HCT116 (cell line): ENCODE measurements at regions not wholly inside any gene's neighbourhood (a gene's known extent, or its start where the extent isn't known, plus 50 kb on each side); places are given as distances from the start of the nearest gene placed in this dataset.
A peak's percentile ranks its signal among the peaks of the same experiment; 100 is the strongest.

Experiments used
- ATAC-seq: fragments of 200-7000 bp; cut with Tn5 transposase; 2 replicates; pipeline ENCODE4 v1.9.1; 2020; ENCODE audit warnings: mild to moderate bottlenecking, moderate library complexity
- BruUV-seq: library from RNA; stranded (reverse); fragments of 400-500 nt; replicated peaks from 2 replicates; lab custom pipeline; 2021; lab: Mats Ljungman, UMichigan
- CTCF ChIA-PET: fragments of 300-600 bp; sonication (Branson Sonifier 250); formaldehyde crosslinking; loops from one replicate; lab custom pipeline; 2021; ENCODE audit warnings: antibody characterized with exemption; lab: Charles Lee
- POLR2A ChIA-PET: fragments of 300-600, 350-600 bp; sonication (Branson Sonifier 250); formaldehyde crosslinking; loops from one replicate; lab custom pipeline; 2021; ENCODE audit warnings: antibody characterized with exemption; lab: Charles Lee
- RAD21 ChIA-PET, 2 experiments: fragments of 300-600 bp; sonication (Branson Sonifier 250); formaldehyde crosslinking; loops; one replicate each; lab custom pipeline; 2023; ENCODE audit warnings: low total read pairs in 2 of 2; ENCODE audit not compliant: uncharacterized antibody in 2 of 2, unreplicated experiment in 2 of 2, low non-redundant PET in 1 of 2; lab: Charles Lee
- DNase-seq: peaks from one replicate; pipeline ENCODE4 v3.0.0-alpha.2; 2010; ENCODE audit warnings: low read depth, low spot score
- H2AFZ ChIP-seq: fragments of 200-600 bp; shearing (Covaris generic), sonication (generic); 2 replicates; pipeline ENCODE4 v1.6.1; 2017; ENCODE audit warnings: low read depth, mixed run types, mixed read lengths, antibody characterized with exemption, low read length; ENCODE audit not compliant: poor library complexity, severe bottlenecking
- H3K27ac ChIP-seq: 2 replicates; pipeline ENCODE4 v1.5.1; 2012; ENCODE audit warnings: low read depth, low read length
- H3K27me3 ChIP-seq: fragments of 200-600 bp; sonication (generic); 2 replicates; pipeline ENCODE4 v1.6.1; 2016; ENCODE audit warnings: mixed run types, low read length, mixed read lengths; ENCODE audit not compliant: insufficient read depth
- H3K36me3 ChIP-seq, 2 experiments: fragments of 200-500 bp in 1 of 2; fragments of 200-600 bp in 1 of 2; sonication (Bioruptor generic) in 1 of 2; sonication (generic) in 1 of 2; 2 replicates each; pipeline versions ENCODE4 v1.5.1 to v1.6.1; 2014 to 2016; ENCODE audit warnings: low read length in 2 of 2, inconsistent platforms in 1 of 2, mixed read lengths in 1 of 2, mixed run types in 1 of 2; ENCODE audit not compliant: insufficient read depth in 2 of 2, control insufficient read depth in 1 of 2
- H3K4me1 ChIP-seq, 2 experiments: fragments of 200-600 bp in 1 of 2; sonication (generic) in 1 of 2; 2 replicates each; pipeline versions ENCODE4 v1.5.1 to v1.6.1; 2012 to 2017; ENCODE audit warnings: low read length in 2 of 2, inconsistent platforms in 1 of 2, mild to moderate bottlenecking in 1 of 2, mixed read lengths in 1 of 2, mixed run types in 1 of 2, moderate library complexity in 1 of 2; ENCODE audit not compliant: insufficient read depth in 2 of 2, control insufficient read depth in 1 of 2
- H3K4me2 ChIP-seq: fragments of 200-600 bp; sonication (generic); 2 replicates; pipeline ENCODE4 v1.6.1; 2017; ENCODE audit warnings: mixed run types, low read length, mixed read lengths
- H3K4me3 ChIP-seq, 2 experiments: fragments of 200-600 bp in 1 of 2; sonication (generic) in 1 of 2; replicated peaks in 1 of 2; 2 replicates each; pipeline ENCODE4 v1.5.1; 2011 to 2016; ENCODE audit warnings: low read length in 2 of 2, control low read depth in 1 of 2, low read depth in 1 of 2, mild to moderate bottlenecking in 1 of 2, mixed read lengths in 1 of 2, mixed run types in 1 of 2
- H3K79me2 ChIP-seq: fragments of 200-600 bp; sonication (generic); 2 replicates; pipeline ENCODE4 v1.6.1; 2017; ENCODE audit warnings: mild to moderate bottlenecking, mixed run types, low read length, moderate library complexity, mixed read lengths; ENCODE audit not compliant: insufficient read depth
- H3K9ac ChIP-seq: fragments of 200-600 bp; sonication (generic); 2 replicates; pipeline ENCODE4 v1.6.1; 2016; ENCODE audit warnings: low read length, mixed read lengths
- H3K9me2 ChIP-seq: fragments of 200-600 bp; sonication (generic), shearing (Covaris generic); 2 replicates; pipeline ENCODE4 v1.6.1; 2017; ENCODE audit warnings: mixed run types, mild to moderate bottlenecking, moderate library complexity; ENCODE audit not compliant: insufficient read depth
- H3K9me3 ChIP-seq, 2 experiments: fragments of 200-500 bp in 1 of 2; fragments of 200-600 bp in 1 of 2; sonication (Bioruptor generic) in 1 of 2; sonication (generic) in 1 of 2; 2 replicates each; pipeline ENCODE4 v1.6.1; 2014 to 2017; ENCODE audit warnings: low read length in 2 of 2, mixed read lengths in 2 of 2, inconsistent platforms in 1 of 2, low read depth in 1 of 2, mild to moderate bottlenecking in 1 of 2, mixed run types in 1 of 2, moderate library complexity in 1 of 2; ENCODE audit not compliant: control insufficient read depth in 1 of 2, insufficient read depth in 1 of 2
- H4K20me1 ChIP-seq: fragments of 200-600 bp; sonication (generic), shearing (Covaris generic); 2 replicates; pipeline ENCODE4 v1.6.1; 2017; ENCODE audit warnings: mixed run types, mild to moderate bottlenecking, moderate library complexity; ENCODE audit not compliant: insufficient read depth
- EGR1 ChIP-seq: IDR thresholded peaks from 2 replicates; pipeline ENCODE4 v1.6.1; 2012; ENCODE audit warnings: low read depth
- EZH2phosphoT487 ChIP-seq: fragments of 200-600 bp; IDR thresholded peaks from 2 replicates; pipeline ENCODE4 v1.6.1; 2018; ENCODE audit warnings: antibody characterized with exemption, borderline replicate concordance
- FOSL1 ChIP-seq: IDR thresholded peaks from 2 replicates; pipeline ENCODE4 v1.6.1; 2012; ENCODE audit warnings: low read depth
- JUND ChIP-seq: IDR thresholded peaks from 2 replicates; pipeline ENCODE4 v1.6.1; 2012
- POLR2AphosphoS5 ChIP-seq: IDR thresholded peaks from 2 replicates; pipeline ENCODE4 v1.6.1; 2011; ENCODE audit warnings: mild to moderate bottlenecking, low read depth, low read length, moderate library complexity
- SP1 ChIP-seq: IDR thresholded peaks from 2 replicates; pipeline ENCODE4 v1.6.1; 2012; ENCODE audit warnings: low read depth
- TCF7L2 ChIP-seq: IDR thresholded peaks from 2 replicates; pipeline ENCODE4 v1.7.0; 2011; ENCODE audit warnings: borderline replicate concordance, inconsistent platforms; ENCODE audit not compliant: insufficient read depth, insufficient read length; ENCODE audit errors: extremely low read depth
- YY1 ChIP-seq: IDR thresholded peaks from 2 replicates; pipeline ENCODE4 v1.6.1; 2011; ENCODE audit warnings: low read length, low read depth, moderate library complexity, mild to moderate bottlenecking; ENCODE audit not compliant: insufficient replicate concordance; ENCODE audit errors: extremely low read depth
- intact Hi-C: fragments of 100-400 bp; cut with micrococcal nuclease; formaldehyde crosslinking; loops from 2 replicates; pipeline ENCODE4 v1.10.0; 2022
- TF ChIP-seq, protein P1 (sequence below): IDR thresholded peaks from 2 replicates; pipeline ENCODE4 v1.6.1; 2012; ENCODE audit warnings: low read depth
- TF ChIP-seq, protein P2 (sequence below), 3 experiments: fragments of 200-600 bp in 1 of 3; sonication (generic) in 1 of 3; IDR thresholded peaks in 2 of 3; conservative IDR thresholded peaks in 1 of 3; 2 replicates each; pipeline ENCODE4 v1.5.1; 2012 to 2017; ENCODE audit warnings: low read depth in 2 of 3, low read length in 2 of 3, antibody characterized with exemption in 1 of 3, borderline replicate concordance in 1 of 3, control low read depth in 1 of 3, mild to moderate bottlenecking in 1 of 3, mixed read lengths in 1 of 3, mixed run types in 1 of 3, moderate library complexity in 1 of 3; ENCODE audit not compliant: insufficient read depth in 1 of 3
- TF ChIP-seq, protein P3 (sequence below): IDR thresholded peaks from 2 replicates; pipeline ENCODE4 v1.6.1; 2012

DNA sequence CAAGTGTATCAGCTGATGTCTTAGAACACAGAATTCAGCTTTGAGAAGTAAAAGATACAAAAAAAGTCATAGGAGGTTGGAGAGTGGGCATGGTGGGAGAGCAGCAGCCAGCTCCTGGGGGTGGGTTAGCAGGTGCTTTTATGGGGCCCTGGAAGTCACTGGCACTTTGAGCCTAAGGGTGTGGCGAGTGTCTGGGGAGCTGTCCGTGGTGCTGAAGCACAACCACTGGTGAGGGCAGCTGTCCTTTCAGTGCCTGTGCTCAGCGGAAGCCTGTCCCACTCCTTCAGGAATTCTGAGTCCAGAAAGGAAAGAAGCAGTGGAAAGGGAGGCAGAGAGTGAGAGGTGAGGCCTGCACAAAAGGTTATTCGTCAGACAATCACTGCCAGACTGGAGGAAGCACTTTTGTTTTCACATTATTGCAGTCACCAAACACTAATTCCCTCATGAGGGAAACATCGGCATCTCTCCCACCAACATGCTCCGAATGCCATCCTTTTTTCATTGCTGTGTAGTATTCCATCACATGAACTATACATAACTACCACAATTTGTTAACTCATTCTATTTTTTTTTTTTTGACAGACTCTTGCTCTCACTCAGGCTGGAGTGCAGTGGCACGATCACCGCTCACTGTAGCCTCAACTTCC lies 59.4 kb upstream of the RAPGEF1 start:
- H3K4me3 ChIP-seq, result no peak overlapping the region
- ChIA-PET CTCF (no interaction called here), POLR2A (interaction anchor here (0.5 kb wide), 1 partner anchor 551 kb away, joined by 4 read pairs; no protein-coding TSS in a partner anchor), RAD21 (no interaction called here)
- no peaks in the 10 kb centered on the region for H3K4me1 ChIP-seq
- H3K4me2 ChIP-seq, result no peak overlapping the region
- peak; percentile 66 for ATAC-seq
- H3K9me3 ChIP-seq, result no peaks in the 10 kb centered on the region
- H3K36me3 ChIP-seq, result no peaks in the 10 kb centered on the region
- no peak overlapping the region for H3K27ac ChIP-seq
- TF ChIP-seq, protein P1, sequence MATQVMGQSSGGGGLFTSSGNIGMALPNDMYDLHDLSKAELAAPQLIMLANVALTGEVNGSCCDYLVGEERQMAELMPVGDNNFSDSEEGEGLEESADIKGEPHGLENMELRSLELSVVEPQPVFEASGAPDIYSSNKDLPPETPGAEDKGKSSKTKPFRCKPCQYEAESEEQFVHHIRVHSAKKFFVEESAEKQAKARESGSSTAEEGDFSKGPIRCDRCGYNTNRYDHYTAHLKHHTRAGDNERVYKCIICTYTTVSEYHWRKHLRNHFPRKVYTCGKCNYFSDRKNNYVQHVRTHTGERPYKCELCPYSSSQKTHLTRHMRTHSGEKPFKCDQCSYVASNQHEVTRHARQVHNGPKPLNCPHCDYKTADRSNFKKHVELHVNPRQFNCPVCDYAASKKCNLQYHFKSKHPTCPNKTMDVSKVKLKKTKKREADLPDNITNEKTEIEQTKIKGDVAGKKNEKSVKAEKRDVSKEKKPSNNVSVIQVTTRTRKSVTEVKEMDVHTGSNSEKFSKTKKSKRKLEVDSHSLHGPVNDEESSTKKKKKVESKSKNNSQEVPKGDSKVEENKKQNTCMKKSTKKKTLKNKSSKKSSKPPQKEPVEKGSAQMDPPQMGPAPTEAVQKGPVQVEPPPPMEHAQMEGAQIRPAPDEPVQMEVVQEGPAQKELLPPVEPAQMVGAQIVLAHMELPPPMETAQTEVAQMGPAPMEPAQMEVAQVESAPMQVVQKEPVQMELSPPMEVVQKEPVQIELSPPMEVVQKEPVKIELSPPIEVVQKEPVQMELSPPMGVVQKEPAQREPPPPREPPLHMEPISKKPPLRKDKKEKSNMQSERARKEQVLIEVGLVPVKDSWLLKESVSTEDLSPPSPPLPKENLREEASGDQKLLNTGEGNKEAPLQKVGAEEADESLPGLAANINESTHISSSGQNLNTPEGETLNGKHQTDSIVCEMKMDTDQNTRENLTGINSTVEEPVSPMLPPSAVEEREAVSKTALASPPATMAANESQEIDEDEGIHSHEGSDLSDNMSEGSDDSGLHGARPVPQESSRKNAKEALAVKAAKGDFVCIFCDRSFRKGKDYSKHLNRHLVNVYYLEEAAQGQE, result peak; percentile 97
- TF ChIP-seq TCF7L2, result no peak
- BruUV-seq, result no TSS peak
- no peaks in the 10 kb centered on the region for H3K9me2 ChIP-seq
- peak; percentile 10 for DNase-seq
- no peaks in the 10 kb centered on the region for H3K79me2 ChIP-seq
- intact Hi-C loops, result no loop called here
- peaks cover 69% of the 10 kb centered on the region for H3K27me3 ChIP-seq
- H4K20me1 ChIP-seq, result no peaks in the 10 kb centered on the region
- H3K9ac ChIP-seq, result no peak overlapping the region
- H2AFZ ChIP-seq, result no peak overlapping the region

DNA sequence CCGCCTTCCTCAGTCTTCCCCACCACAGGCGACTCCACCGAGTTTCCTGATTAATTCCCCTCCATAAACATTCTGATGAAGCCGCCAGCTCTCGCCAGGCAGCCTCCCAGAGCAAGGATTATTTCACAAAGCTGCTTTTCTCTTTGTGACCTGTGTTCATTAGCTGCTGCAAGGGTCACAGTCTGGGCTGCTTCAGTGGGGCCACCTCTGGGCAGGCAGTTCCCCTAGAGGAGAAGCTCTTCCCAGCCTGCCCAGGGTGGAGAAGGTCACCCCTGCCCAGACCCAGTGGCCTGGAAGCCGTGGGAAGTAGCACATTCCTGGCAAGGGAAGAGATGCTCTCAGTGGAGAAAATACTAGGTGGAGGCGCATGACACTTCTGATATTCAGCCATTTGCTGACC lies 58.4 kb upstream of the RAPGEF1 start:
- H3K27ac ChIP-seq, result no peak overlapping the region
- H3K36me3 ChIP-seq, result no peaks in the 10 kb centered on the region
- H4K20me1 ChIP-seq, result no peaks in the 10 kb centered on the region
- ChIA-PET CTCF (no interaction called here), RAD21 (no interaction called here), POLR2A (no interaction called here)
- H2AFZ ChIP-seq, result no peak overlapping the region
- DNase-seq (no peak), ATAC-seq (no peak)
- H3K9ac ChIP-seq, result no peak overlapping the region
- no TSS peak for BruUV-seq
- TF ChIP-seq EGR1 (no peak), TCF7L2 (no peak), FOSL1 (no peak), SP1 (no peak), POLR2AphosphoS5 (no peak), JUND (no peak), EZH2phosphoT487 (no peak), YY1 (no peak)
- TF ChIP-seq, protein P2, sequence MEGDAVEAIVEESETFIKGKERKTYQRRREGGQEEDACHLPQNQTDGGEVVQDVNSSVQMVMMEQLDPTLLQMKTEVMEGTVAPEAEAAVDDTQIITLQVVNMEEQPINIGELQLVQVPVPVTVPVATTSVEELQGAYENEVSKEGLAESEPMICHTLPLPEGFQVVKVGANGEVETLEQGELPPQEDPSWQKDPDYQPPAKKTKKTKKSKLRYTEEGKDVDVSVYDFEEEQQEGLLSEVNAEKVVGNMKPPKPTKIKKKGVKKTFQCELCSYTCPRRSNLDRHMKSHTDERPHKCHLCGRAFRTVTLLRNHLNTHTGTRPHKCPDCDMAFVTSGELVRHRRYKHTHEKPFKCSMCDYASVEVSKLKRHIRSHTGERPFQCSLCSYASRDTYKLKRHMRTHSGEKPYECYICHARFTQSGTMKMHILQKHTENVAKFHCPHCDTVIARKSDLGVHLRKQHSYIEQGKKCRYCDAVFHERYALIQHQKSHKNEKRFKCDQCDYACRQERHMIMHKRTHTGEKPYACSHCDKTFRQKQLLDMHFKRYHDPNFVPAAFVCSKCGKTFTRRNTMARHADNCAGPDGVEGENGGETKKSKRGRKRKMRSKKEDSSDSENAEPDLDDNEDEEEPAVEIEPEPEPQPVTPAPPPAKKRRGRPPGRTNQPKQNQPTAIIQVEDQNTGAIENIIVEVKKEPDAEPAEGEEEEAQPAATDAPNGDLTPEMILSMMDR (IDR thresholded peaks at IDR 0.05 in 2 of 3, conservative IDR thresholded peaks at IDR 0.05 in 1 of 3; ENCODE audit: borderline replicate concordance in 1 of 3, insufficient read depth in 1 of 3, low read depth in 2 of 3, low read length in 2 of 3), result no peak
- TF ChIP-seq, protein P3, sequence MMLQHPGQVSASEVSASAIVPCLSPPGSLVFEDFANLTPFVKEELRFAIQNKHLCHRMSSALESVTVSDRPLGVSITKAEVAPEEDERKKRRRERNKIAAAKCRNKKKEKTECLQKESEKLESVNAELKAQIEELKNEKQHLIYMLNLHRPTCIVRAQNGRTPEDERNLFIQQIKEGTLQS, result no peak
- no peaks in the 10 kb centered on the region for H3K4me1 ChIP-seq
- intact Hi-C loops, result no loop called here
- peaks cover 64% of the 10 kb centered on the region for H3K27me3 ChIP-seq
- no peaks in the 10 kb centered on the region for H3K9me2 ChIP-seq
- H3K79me2 ChIP-seq, result no peaks in the 10 kb centered on the region
- H3K4me2 ChIP-seq, result no peak overlapping the region
- no peak overlapping the region for H3K4me3 ChIP-seq
- H3K9me3 ChIP-seq, result no peaks in the 10 kb centered on the region
